D721Med (cell line): ENCODE measurements at regions not wholly inside any gene's neighbourhood (a gene's known extent, or its start where the extent isn't known, plus 50 kb on each side); places are given as distances from the start of the nearest gene placed in this dataset.

Source experiments
- DNase-seq: peaks from one replicate; pipeline ENCODE4 v3.0.0; 2011; ENCODE audit warnings: low spot score; ENCODE audit not compliant: insufficient read length
- FAIRE-seq: peaks from 2 replicates; lab custom pipeline; 2011; peaks lifted over from hg19 to GRCh38; lab: Jason Lieb, UNC
- TF ChIP-seq, protein P1 (sequence below): IDR thresholded peaks from 2 replicates; pipeline ENCODE4 v1.5.1; 2012; ENCODE audit warnings: mild to moderate bottlenecking, control low read depth; ENCODE audit not compliant: insufficient read depth; ENCODE audit errors: missing control alignments

DNA sequence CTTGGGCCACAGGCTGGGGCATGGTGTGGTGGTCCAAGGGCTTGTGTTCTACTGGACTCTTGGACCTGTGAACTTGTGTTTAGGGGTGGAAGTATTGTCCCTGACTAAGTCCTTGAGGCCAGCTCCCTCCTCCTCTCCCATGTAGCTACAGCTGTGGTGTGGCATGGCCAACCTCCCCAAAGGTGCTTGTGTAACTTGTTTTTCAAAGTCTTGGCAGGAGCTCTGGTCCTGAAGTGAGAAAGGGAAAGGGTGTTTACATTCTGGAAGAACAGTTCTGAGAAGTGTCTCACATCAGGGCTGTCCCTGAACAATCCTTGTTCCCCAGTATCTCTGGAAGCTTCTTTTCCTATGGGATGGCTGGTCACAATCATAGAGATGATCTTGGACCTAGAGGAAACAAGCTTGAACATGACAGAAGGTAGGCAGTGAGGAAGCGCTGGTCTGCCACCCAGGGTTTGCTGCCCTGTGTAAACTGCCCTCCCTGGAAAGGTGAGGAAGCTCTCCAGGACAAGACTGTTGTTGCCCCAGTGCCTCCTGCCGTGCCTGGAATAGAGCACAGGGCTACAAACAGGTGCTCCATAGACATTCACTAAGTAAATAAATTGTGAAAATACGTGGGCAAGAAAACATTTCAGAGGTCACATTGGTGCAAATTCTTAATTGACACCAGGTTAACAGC is 64.6 kb upstream of the KLF9 start:
- DNase-seq (no peak), FAIRE-seq (no peak)
- TF ChIP-seq, protein P1, sequence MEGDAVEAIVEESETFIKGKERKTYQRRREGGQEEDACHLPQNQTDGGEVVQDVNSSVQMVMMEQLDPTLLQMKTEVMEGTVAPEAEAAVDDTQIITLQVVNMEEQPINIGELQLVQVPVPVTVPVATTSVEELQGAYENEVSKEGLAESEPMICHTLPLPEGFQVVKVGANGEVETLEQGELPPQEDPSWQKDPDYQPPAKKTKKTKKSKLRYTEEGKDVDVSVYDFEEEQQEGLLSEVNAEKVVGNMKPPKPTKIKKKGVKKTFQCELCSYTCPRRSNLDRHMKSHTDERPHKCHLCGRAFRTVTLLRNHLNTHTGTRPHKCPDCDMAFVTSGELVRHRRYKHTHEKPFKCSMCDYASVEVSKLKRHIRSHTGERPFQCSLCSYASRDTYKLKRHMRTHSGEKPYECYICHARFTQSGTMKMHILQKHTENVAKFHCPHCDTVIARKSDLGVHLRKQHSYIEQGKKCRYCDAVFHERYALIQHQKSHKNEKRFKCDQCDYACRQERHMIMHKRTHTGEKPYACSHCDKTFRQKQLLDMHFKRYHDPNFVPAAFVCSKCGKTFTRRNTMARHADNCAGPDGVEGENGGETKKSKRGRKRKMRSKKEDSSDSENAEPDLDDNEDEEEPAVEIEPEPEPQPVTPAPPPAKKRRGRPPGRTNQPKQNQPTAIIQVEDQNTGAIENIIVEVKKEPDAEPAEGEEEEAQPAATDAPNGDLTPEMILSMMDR = no peak

DNA sequence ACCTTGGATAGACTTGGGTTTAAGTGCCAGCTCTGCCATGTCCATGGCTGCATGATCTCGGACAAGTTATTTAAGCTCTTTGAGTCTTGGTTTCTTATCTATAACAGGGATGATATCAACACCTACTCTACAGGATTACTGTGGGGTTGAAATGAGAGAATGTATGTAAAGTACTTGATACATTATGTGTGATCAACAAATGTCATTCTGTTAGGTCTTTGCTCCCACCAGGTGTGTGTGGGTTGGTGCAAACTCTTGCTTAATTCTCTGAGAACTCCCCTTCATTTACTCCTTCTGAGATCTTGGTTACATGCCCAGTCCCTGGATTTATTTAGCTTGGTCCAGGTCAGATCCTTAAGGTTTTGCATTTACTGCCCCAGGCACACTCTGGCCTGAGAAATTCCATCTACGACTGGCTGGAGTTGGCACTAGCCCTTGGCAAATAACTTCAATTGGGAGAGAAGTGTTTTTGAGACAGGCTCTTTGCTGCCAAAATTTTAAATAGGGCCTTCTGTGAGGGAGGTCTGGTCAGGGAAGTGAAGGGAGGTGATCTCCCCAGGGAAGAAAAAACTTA is 63.5 kb upstream of the KLF9 start:
- DNase-seq (no peak), FAIRE-seq (peak; percentile 53)
- TF ChIP-seq, protein P1 = no peak

DNA sequence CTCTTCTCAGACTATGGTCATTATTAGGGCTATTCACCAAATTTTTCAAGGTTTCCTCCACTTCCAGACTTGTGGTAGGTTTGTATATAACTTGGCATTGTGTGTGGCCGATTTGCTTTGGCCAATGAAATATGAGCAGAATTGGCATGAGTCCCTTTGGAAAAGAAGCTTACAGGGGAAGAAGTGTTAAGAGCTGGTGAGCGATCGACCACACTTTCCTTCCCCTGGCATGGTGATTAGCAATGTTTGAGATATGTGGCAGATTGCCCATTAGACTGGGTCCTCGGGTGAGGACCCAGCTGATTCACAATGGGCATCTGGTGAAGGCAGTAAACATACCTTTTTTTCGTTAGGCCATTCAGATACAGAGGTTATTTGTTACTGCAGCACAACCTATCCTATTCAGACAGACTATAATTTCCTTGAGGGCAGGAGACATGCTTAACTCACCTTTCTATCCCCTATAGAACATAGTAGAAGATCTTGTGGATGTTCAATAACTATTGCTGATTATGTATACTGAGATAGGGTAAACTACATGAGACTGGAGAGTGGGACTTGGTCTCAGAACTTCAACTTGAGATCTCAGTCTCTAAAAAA is 62.8 kb upstream of the KLF9 start:
- TF ChIP-seq, protein P1 = no peak
- DNase-seq = no peak
- peak; percentile 21 for FAIRE-seq

DNA sequence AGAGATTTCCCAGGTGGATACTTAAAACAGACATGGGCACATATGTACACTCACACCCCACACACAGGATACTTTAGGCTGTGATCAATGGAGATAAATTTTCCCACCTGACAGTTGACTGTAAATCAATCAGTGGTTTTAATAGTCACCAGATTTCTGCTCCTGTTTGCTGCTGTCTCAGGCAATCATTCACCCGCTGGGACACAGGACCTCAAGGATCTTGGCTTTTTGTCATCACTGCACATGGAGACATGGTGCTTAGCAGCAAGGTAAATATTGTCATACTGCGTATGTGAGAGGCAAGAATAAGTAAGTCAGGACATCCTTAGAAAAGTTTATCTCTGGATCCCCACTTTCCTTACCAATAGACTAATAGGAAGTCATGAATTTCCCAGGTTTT is 60.8 kb upstream of the KLF9 start:
- DNase-seq (no peak), FAIRE-seq (no peak)
- TF ChIP-seq, protein P1 = no peak

DNA sequence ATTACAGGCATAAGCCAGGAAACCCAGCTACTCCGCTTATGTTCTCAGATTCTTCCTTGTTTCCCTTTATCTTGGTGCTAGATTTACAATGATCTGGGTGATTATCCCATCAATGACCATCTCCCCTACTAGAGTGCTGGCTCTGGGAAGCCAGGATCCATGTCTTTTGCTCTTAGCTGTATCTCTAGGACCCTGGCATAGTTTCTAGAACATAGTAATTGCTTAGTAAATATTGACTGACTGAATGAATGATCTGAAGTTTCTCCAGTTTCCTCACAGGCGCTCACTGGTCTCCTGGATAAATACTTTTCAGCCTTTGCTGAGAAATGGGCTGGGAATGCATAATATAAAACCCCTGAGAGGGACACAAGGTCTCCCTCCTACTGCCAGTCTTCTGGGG is 60.0 kb upstream of the KLF9 start:
- TF ChIP-seq, protein P1 = no peak
- no peak for DNase-seq
- no peak for FAIRE-seq

DNA sequence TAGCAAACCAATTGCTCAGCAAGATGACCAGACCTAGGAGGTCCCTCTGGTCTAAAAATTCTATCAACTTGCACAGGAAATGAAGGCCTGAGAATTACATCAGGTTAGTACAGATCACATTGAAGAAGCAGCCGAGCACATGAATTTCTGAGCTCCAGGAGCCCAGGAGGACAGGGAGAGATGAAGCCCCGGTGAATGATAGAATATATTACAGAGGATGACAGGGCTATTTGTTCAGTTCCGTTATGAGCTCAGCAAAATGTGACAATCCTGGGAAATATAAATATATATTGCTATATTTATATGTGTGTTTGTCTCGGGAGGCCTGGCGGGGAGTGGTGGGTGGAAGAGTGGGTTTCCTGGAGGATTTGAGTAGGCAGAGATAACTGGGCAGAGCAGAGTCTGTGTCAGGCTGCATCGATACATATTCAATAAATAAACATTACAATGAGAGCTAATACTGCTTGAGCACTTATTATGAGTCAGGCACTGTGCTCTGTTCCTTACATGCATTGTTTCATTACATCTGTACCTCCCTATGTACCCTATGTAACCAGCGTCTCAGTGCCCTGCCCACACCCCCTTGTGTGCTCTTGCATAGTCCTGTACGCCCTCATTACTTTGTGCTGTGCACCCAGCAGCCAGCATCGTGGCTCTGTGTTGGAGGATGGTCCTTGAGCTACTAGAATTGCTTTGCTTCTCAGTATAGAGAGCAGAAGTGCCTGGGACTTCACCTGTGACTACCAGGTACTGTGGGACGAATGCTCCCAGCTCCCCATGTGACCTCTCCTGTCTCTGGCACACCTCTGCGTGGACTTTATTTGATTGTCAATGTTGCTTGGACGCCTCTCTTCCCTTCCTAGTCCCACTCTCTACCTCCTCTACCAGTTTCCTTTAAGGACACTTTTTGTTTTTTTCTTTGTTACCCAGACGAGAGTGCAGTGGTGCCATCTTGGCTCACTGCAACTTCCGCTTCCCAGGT is 58.1 kb upstream of the KLF9 start:
- TF ChIP-seq, protein P1 = no peak
- no peak for FAIRE-seq
- no peak for DNase-seq
